Hepatocyte (in vitro differentiated cells): ENCODE measurements at regions not wholly inside any gene's neighbourhood (a gene's known extent, or its start where the extent isn't known, plus 50 kb on each side); places are given as distances from the start of the nearest gene placed in this dataset.

Source experiments
- DNase-seq: peaks from one replicate; pipeline ENCODE4 v3.0.0-alpha.2; 2016; ENCODE audit warnings: low spot score
- H2AFZ ChIP-seq: fragments of 200-600 bp; sonication (generic); 2 replicates; pipeline ENCODE4 v1.6.0; 2016; ENCODE audit warnings: antibody characterized with exemption, mild to moderate bottlenecking
- H3K27ac ChIP-seq: fragments of 200-600 bp; sonication (generic); 2 replicates; pipeline ENCODE4 v1.5.1; 2016; ENCODE audit warnings: mild to moderate bottlenecking
- H3K27me3 ChIP-seq: fragments of 200-600 bp; sonication (generic); 2 replicates; pipeline ENCODE4 v1.6.1; 2016
- H3K36me3 ChIP-seq: fragments of 200-600 bp; sonication (generic); replicated peaks from 2 replicates; pipeline ENCODE4 v1.5.1; 2016; ENCODE audit warnings: low read depth; ENCODE audit not compliant: insufficient read depth
- H3K4me1 ChIP-seq: fragments of 200-600 bp; sonication (generic); 2 replicates; pipeline ENCODE4 v1.5.1; 2016; ENCODE audit warnings: mild to moderate bottlenecking, moderate library complexity; ENCODE audit not compliant: insufficient read depth
- H3K4me2 ChIP-seq: fragments of 200-600 bp; sonication (generic); 2 replicates; pipeline ENCODE4 v1.6.0; 2016
- H3K4me3 ChIP-seq: fragments of 200-600 bp; sonication (generic); 2 replicates; pipeline ENCODE4 v1.5.1; 2016; ENCODE audit warnings: mild to moderate bottlenecking
- H3K79me2 ChIP-seq: fragments of 200-600 bp; sonication (generic); 2 replicates; pipeline ENCODE4 v1.6.0; 2017; ENCODE audit warnings: mild to moderate bottlenecking
- H3K9me2 ChIP-seq: fragments of 200-600 bp; sonication (generic); replicated peaks from 2 replicates; pipeline ENCODE4 v1.6.0; 2017; ENCODE audit warnings: mild to moderate bottlenecking; ENCODE audit not compliant: insufficient read depth
- H3K9me3 ChIP-seq: fragments of 200-600 bp; sonication (generic); 2 replicates; pipeline ENCODE4 v1.5.1; 2016; ENCODE audit warnings: low read depth, mild to moderate bottlenecking
- H4K20me1 ChIP-seq: fragments of 200-600 bp; sonication (generic); 2 replicates; pipeline ENCODE4 v1.6.0; 2016; ENCODE audit warnings: mild to moderate bottlenecking; ENCODE audit not compliant: insufficient read depth, poor library complexity, severe bottlenecking
- EZH2 ChIP-seq: fragments of 200-600 bp; sonication (generic); IDR thresholded peaks from 2 replicates; pipeline ENCODE4 v1.6.1; 2016; ENCODE audit warnings: antibody characterized with exemption, mild to moderate bottlenecking, borderline replicate concordance
- EZH2phosphoT487 ChIP-seq: fragments of 200-600 bp; sonication (generic); IDR thresholded peaks from one replicate; pipeline ENCODE4 v1.6.1; 2018; ENCODE audit warnings: antibody characterized with exemption, mild to moderate bottlenecking, low read depth, moderate library complexity; ENCODE audit not compliant: unreplicated experiment, severe bottlenecking
- WGBS: methylation state at CpG from one replicate; pipeline ENCODE4 v1.1.6; 2016; ENCODE audit warnings: low lambda C conversion rate; ENCODE audit errors: missing lambda C conversion rate; 5-methylcytosine and 5-hydroxymethylcytosine counted together
- TF ChIP-seq, protein P1 (sequence below): fragments of 200-600 bp; sonication (generic); IDR thresholded peaks from 2 replicates; pipeline ENCODE4 v1.5.1; 2016; ENCODE audit warnings: antibody characterized with exemption, mild to moderate bottlenecking; ENCODE audit not compliant: poor library complexity

DNA sequence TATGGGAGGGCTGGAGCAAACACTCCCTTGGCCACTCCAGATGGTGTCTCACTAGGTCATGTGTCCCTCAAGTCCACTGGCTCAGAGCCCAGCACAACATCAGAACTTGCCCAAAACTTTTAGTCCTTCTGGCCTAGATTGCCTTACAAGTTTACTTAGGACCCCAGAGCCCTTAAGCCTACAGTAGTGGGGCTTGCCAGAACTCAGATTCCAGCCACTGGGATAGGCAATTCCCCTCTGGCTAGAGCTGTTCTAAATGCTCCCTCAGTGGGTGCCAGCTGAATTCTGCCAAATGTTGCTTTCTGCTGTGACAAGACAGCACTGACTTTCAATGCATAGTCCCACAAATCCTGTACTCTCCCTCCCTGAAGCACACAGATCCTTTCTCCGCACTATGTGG, 331.1 kb downstream of the HTR7 start:
- Histone ChIP-seq H3K4me1 (no peaks in the 10 kb centered on the region), H3K79me2 (no peaks in the 10 kb centered on the region), H4K20me1 (no peaks in the 10 kb centered on the region), H3K27me3 (no peaks in the 10 kb centered on the region), H3K36me3 (no peaks in the 10 kb centered on the region), H3K4me2 (no peak overlapping the region), H2AFZ (no peak overlapping the region), H3K27ac (no peak overlapping the region), H3K4me3 (no peak overlapping the region), H3K9me2 (no peaks in the 10 kb centered on the region), H3K9me3 (no peaks in the 10 kb centered on the region)
- WGBS = 95% methylated on average over 1 of the region's 1 CpG
- DNase-seq = no peak
- TF ChIP-seq, protein P1, sequence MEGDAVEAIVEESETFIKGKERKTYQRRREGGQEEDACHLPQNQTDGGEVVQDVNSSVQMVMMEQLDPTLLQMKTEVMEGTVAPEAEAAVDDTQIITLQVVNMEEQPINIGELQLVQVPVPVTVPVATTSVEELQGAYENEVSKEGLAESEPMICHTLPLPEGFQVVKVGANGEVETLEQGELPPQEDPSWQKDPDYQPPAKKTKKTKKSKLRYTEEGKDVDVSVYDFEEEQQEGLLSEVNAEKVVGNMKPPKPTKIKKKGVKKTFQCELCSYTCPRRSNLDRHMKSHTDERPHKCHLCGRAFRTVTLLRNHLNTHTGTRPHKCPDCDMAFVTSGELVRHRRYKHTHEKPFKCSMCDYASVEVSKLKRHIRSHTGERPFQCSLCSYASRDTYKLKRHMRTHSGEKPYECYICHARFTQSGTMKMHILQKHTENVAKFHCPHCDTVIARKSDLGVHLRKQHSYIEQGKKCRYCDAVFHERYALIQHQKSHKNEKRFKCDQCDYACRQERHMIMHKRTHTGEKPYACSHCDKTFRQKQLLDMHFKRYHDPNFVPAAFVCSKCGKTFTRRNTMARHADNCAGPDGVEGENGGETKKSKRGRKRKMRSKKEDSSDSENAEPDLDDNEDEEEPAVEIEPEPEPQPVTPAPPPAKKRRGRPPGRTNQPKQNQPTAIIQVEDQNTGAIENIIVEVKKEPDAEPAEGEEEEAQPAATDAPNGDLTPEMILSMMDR = no peak
- TF ChIP-seq EZH2phosphoT487 (no peak), EZH2 (no peak)

DNA sequence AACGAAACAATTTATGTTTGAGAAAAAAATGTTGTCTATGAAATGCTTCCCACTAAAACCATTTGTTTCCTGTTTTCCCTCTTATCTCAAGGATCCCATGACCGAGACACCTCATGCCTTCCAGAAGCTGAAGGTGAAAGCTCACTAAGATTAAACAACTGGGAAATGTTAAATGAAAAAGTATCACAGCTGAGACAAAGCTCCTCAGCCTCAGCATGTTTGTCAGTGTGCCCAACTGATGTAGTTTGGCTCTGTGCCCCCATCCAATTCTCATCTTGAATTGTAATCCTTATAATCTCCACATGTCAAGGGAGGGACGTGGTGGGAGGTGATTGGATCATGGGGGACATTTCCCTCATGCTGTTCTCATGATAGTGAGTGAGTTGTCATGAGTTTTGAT, 327.3 kb downstream of the HTR7 start:
- no peaks in the 10 kb centered on the region for H3K9me2 ChIP-seq
- DNase-seq = peak; percentile 13
- H3K4me1 ChIP-seq = no peaks in the 10 kb centered on the region
- H3K4me2 ChIP-seq = no peak overlapping the region
- H3K36me3 ChIP-seq = no peaks in the 10 kb centered on the region
- TF ChIP-seq EZH2 (no peak), EZH2phosphoT487 (no peak)
- TF ChIP-seq, protein P1 = no peak
- H4K20me1 ChIP-seq = no peaks in the 10 kb centered on the region
- no peaks in the 10 kb centered on the region for H3K9me3 ChIP-seq
- H3K4me3 ChIP-seq = no peak overlapping the region
- H3K27ac ChIP-seq = no peak overlapping the region
- no peak overlapping the region for H2AFZ ChIP-seq
- no peaks in the 10 kb centered on the region for H3K79me2 ChIP-seq
- WGBS = 52% methylated on average over 3 of the region's 3 CpGs
- H3K27me3 ChIP-seq = no peaks in the 10 kb centered on the region

DNA sequence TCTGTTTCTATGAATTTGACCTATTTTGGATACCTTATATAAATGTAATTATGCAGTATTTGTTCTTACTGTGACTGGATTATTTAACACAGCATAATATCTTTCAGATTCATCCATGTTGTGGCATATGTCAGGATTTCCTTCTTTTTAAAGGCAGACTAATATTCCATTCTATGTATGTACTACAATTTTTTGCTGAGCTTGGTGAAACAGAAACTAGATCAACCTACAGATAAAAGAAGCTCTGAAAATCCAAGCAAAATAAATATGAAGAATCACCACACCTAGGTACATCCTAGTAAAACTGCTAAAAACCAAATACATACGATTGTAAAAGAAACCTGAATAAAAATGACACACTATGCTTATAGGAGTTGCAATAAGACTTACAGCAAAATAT, 300.5 kb downstream of the HTR7 start:
- 95% methylated on average over 1 of the region's 1 CpG for WGBS
- Histone ChIP-seq H3K79me2 (no peaks in the 10 kb centered on the region), H3K27ac (no peak overlapping the region)

More for the DNA sequence above, 300.5 kb downstream of the HTR7 start:
- Histone ChIP-seq H3K36me3 (no peaks in the 10 kb centered on the region), H3K4me3 (no peak overlapping the region), H3K9me2 (no peaks in the 10 kb centered on the region), H3K9me3 (peaks cover 3% of the 10 kb centered on the region), H2AFZ (no peak overlapping the region), H3K4me1 (no peaks in the 10 kb centered on the region), H4K20me1 (no peaks in the 10 kb centered on the region), H3K4me2 (no peak overlapping the region), H3K27me3 (no peaks in the 10 kb centered on the region)
- TF ChIP-seq, protein P1 = no peak
- TF ChIP-seq EZH2 (no peak), EZH2phosphoT487 (no peak)
- DNase-seq = no peak
